ENCODE measurements at regions not wholly inside any gene's neighbourhood (a gene's known extent, or its start where the extent isn't known, plus 50 kb on each side); places are given as distances from the start of the nearest gene placed in this dataset.

GRCh38 chr2:891734-892133 lies 58.9 kb upstream of the SNTG2 start:
- Histone ChIP-seq H3K4me1 (ENCODE audit: control insufficient read depth, insufficient read depth, low read length) (0 out of 2 replicates have a peak, but pooled peaks cover 5% of the 10 kb centered on the region), H3K27me3 (ENCODE audit: control insufficient read depth, insufficient read depth, low read length) (peaks cover 6% of the 10 kb centered on the region; the same call in 1 of the 2 replicates), H3K9me3 (ENCODE audit: control insufficient read depth, insufficient read depth, low read depth, low read length) (no peaks in the 10 kb centered on the region), H3K4me3 (ENCODE audit: low read depth in 2 of 2, low read length in 2 of 2) (no peak overlapping the region), H3K36me3 (ENCODE audit: control insufficient read depth, insufficient read depth, low read length) (no peaks in the 10 kb centered on the region), H3K27ac (ENCODE audit: low read length) (no peak overlapping the region)
- POLR2A ChIA-PET, result interaction anchor here (0.6 kb wide), 1 partner anchor 500 kb away, joined by 4 read pairs; no protein-coding TSS in a partner anchor
- ATAC-seq (no peak), DNase-seq (ENCODE audit: low read depth, low spot score) (no peak)
- CTCF ChIA-PET, result interaction anchor here (0.7 kb wide), 1 partner anchor 625 kb away, joined by 3 read pairs; no protein-coding TSS in a partner anchor
- intact Hi-C loops (cut with micrococcal nuclease; ENCODE audit: unreplicated experiment), result no loop called here
- BruUV-seq (replicated peaks), result no TSS peak
- in situ Hi-C loops (cut with HindIII; ENCODE audit: low pct_unique_long_range_greater_than_20kb, low sequenced_read_pairs), result no loop called here
- TF ChIP-seq POLR2AphosphoS5 (IDR thresholded peaks at IDR 0.05; ENCODE audit: low read depth, low read length), result no peak
- TF ChIP-seq TCF7L2 (IDR thresholded peaks at IDR 0.05; ENCODE audit: low read depth, low read length), result no peak
- TF ChIP-seq CTCF (IDR thresholded peaks at IDR 0.05), result no peak
- no peak for TF ChIP-seq SIN3A (IDR thresholded peaks at IDR 0.05; ENCODE audit: borderline replicate concordance, insufficient read depth, low read depth, low read length)
- TF ChIP-seq REST (IDR thresholded peaks at IDR 0.05; ENCODE audit: insufficient read depth in 1 of 2, low read depth in 2 of 2, low read length in 1 of 2), result no peak

- no TSS peak for BruUV-seq (replicated peaks)
- in situ Hi-C loops (cut with HindIII; ENCODE audit: low pct_unique_long_range_greater_than_20kb, low sequenced_read_pairs), result no loop called here
- ChIA-PET POLR2A (no interaction called here), CTCF (no interaction called here)
- Histone ChIP-seq H3K27me3 (ENCODE audit: control insufficient read depth, insufficient read depth, low read length) (peaks cover 6% of the 10 kb centered on the region; the same call in 1 of the 2 replicates), H3K27ac (ENCODE audit: low read length) (no peak overlapping the region), H3K36me3 (ENCODE audit: control insufficient read depth, insufficient read depth, low read length) (no peaks in the 10 kb centered on the region), H3K9me3 (ENCODE audit: control insufficient read depth, insufficient read depth, low read depth, low read length) (no peaks in the 10 kb centered on the region), H3K4me1 (ENCODE audit: control insufficient read depth, insufficient read depth, low read length) (0 out of 2 replicates have a peak, but pooled peaks cover 5% of the 10 kb centered on the region), H3K4me3 (ENCODE audit: low read depth in 2 of 2, low read length in 2 of 2) (no peak overlapping the region)
- DNase-seq (ENCODE audit: low read depth, low spot score) (no peak), ATAC-seq (no peak)
- TF ChIP-seq REST (IDR thresholded peaks at IDR 0.05; ENCODE audit: insufficient read depth in 1 of 2, low read depth in 2 of 2, low read length in 1 of 2) (no peak), TCF7L2 (IDR thresholded peaks at IDR 0.05; ENCODE audit: low read depth, low read length) (no peak), CTCF (IDR thresholded peaks at IDR 0.05) (no peak), SIN3A (IDR thresholded peaks at IDR 0.05; ENCODE audit: borderline replicate concordance, insufficient read depth, low read depth, low read length) (no peak), POLR2AphosphoS5 (IDR thresholded peaks at IDR 0.05; ENCODE audit: low read depth, low read length) (no peak)
- intact Hi-C loops (cut with micrococcal nuclease; ENCODE audit: unreplicated experiment), result no loop called here
Measured at GRCh38 chr2:890791-891190, 59.9 kb upstream of the SNTG2 start.
